Vagina (tissue), 2 donors: ENCODE measurements at regions not wholly inside any gene's neighbourhood (a gene's known extent, or its start where the extent isn't known, plus 50 kb on each side); places are given as distances from the start of the nearest gene placed in this dataset.

Experiments used
- CTCF ChIP-seq, 3 experiments: fragments of 450-650 bp in 2 of 3; fragments of 200-600 bp in 1 of 3; sonication (generic) in 1 of 3; IDR thresholded peaks; one replicate each; pipeline ENCODE4 v1.5.1; 2017 to 2019; ENCODE audit warnings: antibody characterized with exemption in 3 of 3, mild to moderate bottlenecking in 2 of 3, moderate library complexity in 2 of 3
- POLR2A ChIP-seq, 2 donors: fragments of 450-650 bp; IDR thresholded peaks; one replicate each; pipeline ENCODE4 v1.6.1; 2017; ENCODE audit warnings: antibody characterized with exemption in 2 of 2, mild to moderate bottlenecking in 2 of 2, moderate library complexity in 2 of 2
- POLR2AphosphoS5 ChIP-seq, 2 donors: sonication (generic); formaldehyde crosslinking; IDR thresholded peaks; one replicate each; pipeline ENCODE4 v1.9.0; 2017; ENCODE audit warnings: antibody characterized with exemption in 2 of 2, mild to moderate bottlenecking in 2 of 2, low read depth in 1 of 2; ENCODE audit not compliant: insufficient read depth in 1 of 2

GRCh38 chr15:96181217-96181616, 149.3 kb upstream of the NR2F2 start:
- TF ChIP-seq POLR2A (IDR thresholded peaks at IDR 0.05) = no peak
- TF ChIP-seq CTCF (IDR thresholded peaks at IDR 0.05) = no peak
- no peak for TF ChIP-seq POLR2AphosphoS5 (IDR thresholded peaks at IDR 0.05; ENCODE audit: insufficient read depth in 1 of 2, low read depth in 1 of 2)
